Activated CD4-positive, alpha-beta T cell treated with anti-CD3 and anti-CD28 coated beads, Interleukin-2, amount 10 ng/mL, durations not matched to agents 7 days and 5 days (primary cell): ENCODE measurements at regions not wholly inside any gene's neighbourhood (a gene's known extent, or its start where the extent isn't known, plus 50 kb on each side); places are given as distances from the start of the nearest gene placed in this dataset.
"Not testable (repeated sequence)": the region's sequence is repeated elsewhere in the genome, so short reads cannot be mapped to it uniquely, and the experiment has no call there.

ENCODE experiments used
- CTCF ChIA-PET: fragments of 350-600 bp; sonication (Branson Sonifier 250); formaldehyde crosslinking; loops from one replicate; lab custom pipeline; 2021; ENCODE audit warnings: antibody characterized with exemption; lab: Charles Lee
- POLR2A ChIA-PET: fragments of 350-600 bp; sonication (Branson Sonifier 250); formaldehyde crosslinking; loops from one replicate; lab custom pipeline; 2021; ENCODE audit warnings: antibody characterized with exemption; lab: Charles Lee
- DNase-seq: peaks from one replicate; pipeline ENCODE4 v3.0.0-alpha.2; 2020
- H3K27ac Mint-ChIP-seq: one replicate; pipeline ENCODE4 v1.8.0; 2021; ENCODE audit warnings: mild to moderate bottlenecking, moderate library complexity, mixed read lengths
- H3K27me3 Mint-ChIP-seq: one replicate; pipeline ENCODE4 v1.8.0; 2021; ENCODE audit warnings: mixed read lengths
- H3K36me3 Mint-ChIP-seq: one replicate; pipeline ENCODE4 v1.8.0; 2021; ENCODE audit warnings: low read depth, mixed read lengths
- H3K4me1 Mint-ChIP-seq: one replicate; pipeline ENCODE4 v1.8.0; 2021; ENCODE audit warnings: mixed read lengths
- H3K4me3 Mint-ChIP-seq: one replicate; pipeline ENCODE4 v1.8.0; 2021; ENCODE audit warnings: mild to moderate bottlenecking, moderate library complexity, mixed read lengths
- H3K9me3 Mint-ChIP-seq: one replicate; pipeline ENCODE4 v1.8.0; 2021; ENCODE audit warnings: mixed read lengths

GRCh38 chr5:155127552-155127951 is 114.0 kb downstream of the KIF4B start:
- POLR2A ChIA-PET: no interaction called here
- Mint-ChIP-seq H3K4me3 (no peak overlapping the region), H3K36me3 (no peaks in the 10 kb centered on the region), H3K27me3 (peaks cover 10% of the 10 kb centered on the region), H3K27ac (no peak overlapping the region), H3K9me3 (no peaks in the 10 kb centered on the region), H3K4me1 (no peaks in the 10 kb centered on the region)
- no peak for DNase-seq
- CTCF ChIA-PET: no interaction called here

- ChIA-PET CTCF (no interaction called here), POLR2A (no interaction called here)
- Mint-ChIP-seq H3K27ac (no peak overlapping the region), H3K4me3 (no peak overlapping the region), H3K36me3 (no peaks in the 10 kb centered on the region), H3K4me1 (no peaks in the 10 kb centered on the region), H3K9me3 (no peaks in the 10 kb centered on the region), H3K27me3 (peaks cover 12% of the 10 kb centered on the region)
- DNase-seq: no peak
These were observed 115.4 kb downstream of the KIF4B start for GRCh38 chr5:155128786-155129512.

GRCh38 chr5:155129513-155129880 is 115.9 kb downstream of the KIF4B start:
- no peak for DNase-seq
- Mint-ChIP-seq H3K9me3 (no peaks in the 10 kb centered on the region), H3K27me3 (peaks cover 12% of the 10 kb centered on the region), H3K4me1 (no peaks in the 10 kb centered on the region), H3K36me3 (no peaks in the 10 kb centered on the region), H3K4me3 (no peak overlapping the region), H3K27ac (no peak overlapping the region)
- ChIA-PET POLR2A (no interaction called here), CTCF (no interaction called here)

GRCh38 chr5:155134130-155134529 is 120.6 kb downstream of the KIF4B start:
- ChIA-PET CTCF (no interaction called here), POLR2A (no interaction called here)
- DNase-seq: no peak
- no peak overlapping the region for H3K4me3 Mint-ChIP-seq
- H3K4me1 Mint-ChIP-seq: no peaks in the 10 kb centered on the region
- H3K27me3 Mint-ChIP-seq: peaks cover 14% of the 10 kb centered on the region
- no peaks in the 10 kb centered on the region for H3K36me3 Mint-ChIP-seq
- H3K27ac Mint-ChIP-seq: no peak overlapping the region
- no peaks in the 10 kb centered on the region for H3K9me3 Mint-ChIP-seq

GRCh38 chr5:155136216-155136850 is 122.8 kb downstream of the KIF4B start:
- Mint-ChIP-seq H3K4me3 (no peak overlapping the region), H3K9me3 (no peaks in the 10 kb centered on the region), H3K27me3 (peaks cover 12% of the 10 kb centered on the region), H3K4me1 (no peaks in the 10 kb centered on the region), H3K36me3 (no peaks in the 10 kb centered on the region), H3K27ac (no peak overlapping the region)
- ChIA-PET POLR2A (no interaction called here), CTCF (no interaction called here)
- DNase-seq: no peak

- Mint-ChIP-seq H3K36me3 (no peaks in the 10 kb centered on the region), H3K9me3 (no peaks in the 10 kb centered on the region), H3K4me3 (no peak overlapping the region), H3K4me1 (no peaks in the 10 kb centered on the region), H3K27ac (no peak overlapping the region), H3K27me3 (peaks cover 8% of the 10 kb centered on the region)
- DNase-seq: no peak
- CTCF ChIA-PET: no interaction called here
- POLR2A ChIA-PET: no interaction called here
These were observed 124.1 kb downstream of the KIF4B start for GRCh38 chr5:155137683-155138082.

GRCh38 chr5:155140646-155141045 is 127.1 kb downstream of the KIF4B start:
- ChIA-PET CTCF (no interaction called here), POLR2A (no interaction called here)
- DNase-seq: no peak
- Mint-ChIP-seq H3K4me1 (no peaks in the 10 kb centered on the region), H3K27me3 (peaks cover 19% of the 10 kb centered on the region), H3K9me3 (no peaks in the 10 kb centered on the region), H3K27ac (no peak overlapping the region), H3K4me3 (no peak overlapping the region), H3K36me3 (no peaks in the 10 kb centered on the region)

GRCh38 chr5:155144956-155145355 is 131.4 kb downstream of the KIF4B start:
- POLR2A ChIA-PET: no interaction called here
- no peaks in the 10 kb centered on the region for H3K4me1 Mint-ChIP-seq
- CTCF ChIA-PET: no interaction called here
- H3K9me3 Mint-ChIP-seq: no peaks in the 10 kb centered on the region
- no peak overlapping the region for H3K4me3 Mint-ChIP-seq
- no peak overlapping the region for H3K27ac Mint-ChIP-seq
- DNase-seq: no peak
- H3K27me3 Mint-ChIP-seq: peaks cover 21% of the 10 kb centered on the region
- no peaks in the 10 kb centered on the region for H3K36me3 Mint-ChIP-seq

- Mint-ChIP-seq H3K27me3 (peaks cover 21% of the 10 kb centered on the region), H3K36me3 (no peaks in the 10 kb centered on the region), H3K4me1 (no peaks in the 10 kb centered on the region), H3K27ac (no peak overlapping the region), H3K9me3 (no peaks in the 10 kb centered on the region), H3K4me3 (no peak overlapping the region)
- no peak for DNase-seq
- CTCF ChIA-PET: no interaction called here
- POLR2A ChIA-PET: no interaction called here
These were observed 133.7 kb downstream of the KIF4B start for GRCh38 chr5:155147222-155147621.

GRCh38 chr5:155148694-155149093 is 135.1 kb downstream of the KIF4B start:
- Mint-ChIP-seq H3K4me3 (no peak overlapping the region), H3K36me3 (no peaks in the 10 kb centered on the region), H3K27me3 (peaks cover 20% of the 10 kb centered on the region), H3K4me1 (no peaks in the 10 kb centered on the region), H3K27ac (no peak overlapping the region), H3K9me3 (no peaks in the 10 kb centered on the region)
- DNase-seq: no peak
- ChIA-PET POLR2A (no interaction called here), CTCF (no interaction called here)

GRCh38 chr5:155150012-155150411 is 136.5 kb downstream of the KIF4B start:
- Mint-ChIP-seq H3K4me3 (no peak overlapping the region), H3K4me1 (no peaks in the 10 kb centered on the region), H3K36me3 (no peaks in the 10 kb centered on the region), H3K27me3 (peaks cover 13% of the 10 kb centered on the region), H3K27ac (no peak overlapping the region), H3K9me3 (no peaks in the 10 kb centered on the region)
- ChIA-PET POLR2A (no interaction called here), CTCF (no interaction called here)
- DNase-seq: no peak

- Mint-ChIP-seq H3K27ac (no peak overlapping the region), H3K27me3 (no peaks in the 10 kb centered on the region)
- CTCF ChIA-PET: interaction anchor here (0.6 kb wide), 1 partner anchor 1390 kb away, joined by 4 read pairs; no protein-coding TSS in a partner anchor
These were observed 141.4 kb downstream of the KIF4B start for GRCh38 chr5:155154973-155155372.

GRCh38 chr5:155163084-155163483 is 149.5 kb downstream of the KIF4B start:
- H3K27ac Mint-ChIP-seq: not testable (repeated sequence)

More at GRCh38 chr5:155154973-155155372, 141.4 kb downstream of the KIF4B start:
- POLR2A ChIA-PET: no interaction called here
- DNase-seq: no peak
- H3K36me3 Mint-ChIP-seq: no peaks in the 10 kb centered on the region
- no peaks in the 10 kb centered on the region for H3K4me1 Mint-ChIP-seq
- H3K9me3 Mint-ChIP-seq: no peaks in the 10 kb centered on the region
- H3K4me3 Mint-ChIP-seq: no peak overlapping the region

More at GRCh38 chr5:155163084-155163483, 149.5 kb downstream of the KIF4B start:
- H3K27me3 Mint-ChIP-seq, H3K4me1 Mint-ChIP-seq, H3K36me3 Mint-ChIP-seq, POLR2A ChIA-PET, H3K9me3 Mint-ChIP-seq, H3K4me3 Mint-ChIP-seq, DNase-seq: not testable (repeated sequence)
- CTCF ChIA-PET: interaction anchor here (0.6 kb wide), 1 partner anchor 101 kb away, joined by 3 read pairs; no protein-coding TSS in a partner anchor
